Tibial artery (tissue), 4 donors: ENCODE measurements at regions not wholly inside any gene's neighbourhood (a gene's known extent, or its start where the extent isn't known, plus 50 kb on each side); places are given as distances from the start of the nearest gene placed in this dataset.
A peak's percentile ranks its signal among the peaks of the same experiment; 100 is the strongest.

Experiments used
- DNase-seq, 2 donors: peaks; one replicate each; pipeline ENCODE4 v3.0.0-alpha.2; 2019
- H3K27ac ChIP-seq, 2 donors: fragments of 200-600 bp; sonication (generic) in 1 of 2; 1 replicate in 1 of 2; 2 replicates in 1 of 2; pipeline ENCODE4 v1.5.1; 2018 to 2019; ENCODE audit warnings: mild to moderate bottlenecking in 1 of 2
- H3K27me3 ChIP-seq, 2 donors: fragments of 200-600 bp; sonication (generic) in 1 of 2; one replicate each; pipeline versions ENCODE4 v1.5.1 to v1.6.0; 2016 to 2019
- H3K36me3 ChIP-seq, 3 donors: fragments of 200-600 bp; sonication (generic) in 2 of 3; one replicate each; pipeline ENCODE4 v1.5.1; 2016 to 2019; ENCODE audit warnings: mild to moderate bottlenecking in 2 of 3
- H3K4me1 ChIP-seq, 4 donors: fragments of 200-600 bp; sonication (generic) in 2 of 4; 1 replicate in 3 of 4; 2 replicates in 1 of 4; pipeline ENCODE4 v1.5.1; 2016 to 2019
- H3K4me3 ChIP-seq, 2 donors: fragments of 200-600 bp; sonication (generic) in 1 of 2; 1 replicate in 1 of 2; 2 replicates in 1 of 2; pipeline ENCODE4 v1.5.1; 2018 to 2019; ENCODE audit warnings: mild to moderate bottlenecking in 2 of 2
- H3K9me3 ChIP-seq, 3 donors: fragments of 200-600 bp; sonication (generic) in 1 of 3; one replicate each; pipeline ENCODE4 v1.5.1; 2016 to 2019
- CTCF ChIP-seq, 2 experiments: fragments of 200-600 bp in 1 of 2; fragments of 450-650 bp in 1 of 2; IDR thresholded peaks; one replicate each; pipeline ENCODE4 v1.5.1; 2017 to 2019; ENCODE audit warnings: antibody characterized with exemption in 2 of 2, mild to moderate bottlenecking in 1 of 2, moderate library complexity in 1 of 2
- intact Hi-C: fragments of 100-400 bp; cut with DNase I; formaldehyde crosslinking; loops from one replicate; pipeline ENCODE4 v1.15.0; 2023; ENCODE audit warnings: low total_unique reads

- H3K27me3 ChIP-seq: no peaks in the 10 kb centered on the region
- no peak overlapping the region for H3K27ac ChIP-seq
- H3K4me3 ChIP-seq: no peak overlapping the region
- H3K36me3 ChIP-seq: no peaks in the 10 kb centered on the region
- no peaks in the 10 kb centered on the region for H3K9me3 ChIP-seq
- H3K4me1 ChIP-seq: no peaks in the 10 kb centered on the region
- intact Hi-C loops: loop anchor here (10.0 kb wide), 1 partner anchor 871 kb away; no protein-coding TSS in a partner anchor
- TF ChIP-seq CTCF (IDR thresholded peaks at IDR 0.05): peak; percentile 41 to 48
- no peak for DNase-seq
These were observed 157.4 kb upstream of the LAMA2 start for GRCh38 chr6:128725271-128726233.

- no peaks in the 10 kb centered on the region for H3K27me3 ChIP-seq
- no peaks in the 10 kb centered on the region for H3K9me3 ChIP-seq
- DNase-seq: no peak
- H3K36me3 ChIP-seq: no peaks in the 10 kb centered on the region
- H3K27ac ChIP-seq: no peak overlapping the region
- no peak overlapping the region for H3K4me3 ChIP-seq
- H3K4me1 ChIP-seq: no peaks in the 10 kb centered on the region
- no peak for TF ChIP-seq CTCF (IDR thresholded peaks at IDR 0.05)
- intact Hi-C loops: loop anchor here (10.0 kb wide), 1 partner anchor 870 kb away; no protein-coding TSS in a partner anchor
These were observed 158.2 kb upstream of the LAMA2 start for GRCh38 chr6:128724738-128725137.

GRCh38 chr6:128723667-128724066 is 159.3 kb upstream of the LAMA2 start:
- no peak for DNase-seq
- no peaks in the 10 kb centered on the region for H3K27me3 ChIP-seq
- no peaks in the 10 kb centered on the region for H3K4me1 ChIP-seq
- H3K4me3 ChIP-seq: no peak overlapping the region
- no peaks in the 10 kb centered on the region for H3K36me3 ChIP-seq
- no peak for TF ChIP-seq CTCF (IDR thresholded peaks at IDR 0.05)
- no peak overlapping the region for H3K27ac ChIP-seq
- H3K9me3 ChIP-seq: no peaks in the 10 kb centered on the region
- intact Hi-C loops: loop anchor here (10.0 kb wide), 1 partner anchor 869 kb away; no protein-coding TSS in a partner anchor

- no peak for DNase-seq
- Histone ChIP-seq H3K9me3 (no peaks in the 10 kb centered on the region), H3K4me3 (no peak overlapping the region), H3K36me3 (no peaks in the 10 kb centered on the region), H3K27me3 (no peaks in the 10 kb centered on the region), H3K4me1 (no peaks in the 10 kb centered on the region), H3K27ac (no peak overlapping the region)
- intact Hi-C loops: loop anchor here (10.0 kb wide), 1 partner anchor 866 kb away; no protein-coding TSS in a partner anchor
- TF ChIP-seq CTCF (IDR thresholded peaks at IDR 0.05): no peak
These were observed 162.0 kb upstream of the LAMA2 start for GRCh38 chr6:128720891-128721290.

GRCh38 chr6:128719786-128720185 is 163.2 kb upstream of the LAMA2 start:
- Histone ChIP-seq H3K4me1 (no peaks in the 10 kb centered on the region), H3K36me3 (no peaks in the 10 kb centered on the region), H3K9me3 (no peaks in the 10 kb centered on the region), H3K27ac (no peak overlapping the region), H3K4me3 (no peak overlapping the region), H3K27me3 (no peaks in the 10 kb centered on the region)
- intact Hi-C loops: loop anchor here (10.0 kb wide), 1 partner anchor 865 kb away; no protein-coding TSS in a partner anchor
- no peak for DNase-seq
- no peak for TF ChIP-seq CTCF (IDR thresholded peaks at IDR 0.05)
